NCI-H2081 treated with DMSO at 0.1 percent for 48 hours (cell line): ENCODE measurements at regions not wholly inside any gene's neighbourhood (a gene's known extent, or its start where the extent isn't known, plus 50 kb on each side); places are given as distances from the start of the nearest gene placed in this dataset.

Experiments used
- DNase-seq: peaks from one replicate; lab custom pipeline; 2025; lab: John Stamatoyannopoulos, UW

DNA sequence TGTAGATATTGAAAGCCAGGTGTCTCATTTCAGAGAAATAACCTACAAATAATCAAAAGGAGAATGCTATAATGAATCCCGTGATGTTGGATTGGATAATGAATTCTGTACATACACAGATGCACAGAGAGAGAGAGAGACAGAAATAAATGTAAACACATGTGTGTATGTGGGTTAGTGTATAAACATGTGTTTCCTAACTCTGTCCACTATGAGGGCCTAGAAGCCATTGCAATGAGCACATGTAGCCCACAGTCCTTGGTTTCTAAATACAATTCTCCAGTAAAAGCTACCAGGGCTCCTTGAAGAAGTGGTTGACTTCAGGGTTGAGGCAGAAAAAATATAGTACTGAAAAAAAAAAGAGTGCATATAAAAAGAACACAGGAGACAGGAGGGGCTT lies 109.5 kb downstream of the INHBB start:
- DNase-seq: no peak

- no peak for DNase-seq
These were observed 110.9 kb downstream of the INHBB start for GRCh38 chr2:120456867-120457266.

- no peak for DNase-seq
These were observed 114.6 kb downstream of the INHBB start for GRCh38 chr2:120460511-120460910.

GRCh38 chr2:120461092-120461491 lies 115.2 kb downstream of the INHBB start:
- DNase-seq: no peak

DNA sequence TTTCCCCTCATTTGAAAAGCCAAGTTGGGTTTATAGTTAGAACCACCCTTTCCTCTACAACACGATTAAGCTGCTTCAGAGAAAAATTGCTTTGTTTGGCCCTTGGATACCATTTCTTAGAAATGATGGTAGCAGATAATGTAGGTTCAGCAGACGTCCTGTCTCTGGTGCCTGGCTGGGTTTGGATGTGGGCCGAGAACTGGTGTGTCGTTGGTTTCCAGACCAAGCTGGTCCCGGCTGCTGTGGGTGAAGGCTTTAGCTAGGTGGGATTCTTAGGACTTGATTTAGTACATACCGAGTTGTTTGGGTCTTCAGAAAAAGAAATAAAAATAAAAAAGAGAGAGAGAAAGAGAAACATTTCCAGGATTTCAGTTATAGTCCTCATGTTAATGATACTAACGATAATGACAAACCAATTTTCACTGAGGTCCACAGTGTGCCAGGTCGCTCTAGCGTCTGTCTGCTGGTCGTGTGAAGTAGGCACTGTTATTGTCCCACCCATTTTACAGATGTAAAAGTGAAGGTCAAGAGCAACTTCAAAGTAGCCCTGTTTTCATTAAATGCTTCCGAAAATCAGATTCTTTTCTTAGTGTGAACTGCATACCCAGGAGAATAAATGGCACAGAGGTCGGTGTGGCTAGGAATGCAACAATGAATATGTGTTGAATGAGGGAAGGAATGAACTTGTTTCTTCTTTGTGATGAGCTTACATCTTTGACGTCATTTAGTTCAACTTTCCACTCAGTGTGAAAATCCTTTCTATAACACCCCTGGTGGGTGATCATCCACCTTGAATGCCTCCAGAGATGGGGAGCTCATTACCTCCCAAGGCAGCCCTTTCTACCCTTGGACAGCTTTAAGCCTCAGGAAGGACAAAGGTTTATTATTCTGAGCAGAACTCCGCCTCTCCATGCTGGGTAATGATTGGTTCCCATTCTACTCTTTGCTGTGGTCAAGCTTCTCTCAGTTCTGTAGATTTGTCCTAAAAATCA lies 115.9 kb downstream of the INHBB start:
- no peak for DNase-seq

GRCh38 chr2:120463527-120463926 lies 117.6 kb downstream of the INHBB start:
- DNase-seq: no peak

GRCh38 chr2:120463996-120464395 lies 118.1 kb downstream of the INHBB start:
- no peak for DNase-seq

DNA sequence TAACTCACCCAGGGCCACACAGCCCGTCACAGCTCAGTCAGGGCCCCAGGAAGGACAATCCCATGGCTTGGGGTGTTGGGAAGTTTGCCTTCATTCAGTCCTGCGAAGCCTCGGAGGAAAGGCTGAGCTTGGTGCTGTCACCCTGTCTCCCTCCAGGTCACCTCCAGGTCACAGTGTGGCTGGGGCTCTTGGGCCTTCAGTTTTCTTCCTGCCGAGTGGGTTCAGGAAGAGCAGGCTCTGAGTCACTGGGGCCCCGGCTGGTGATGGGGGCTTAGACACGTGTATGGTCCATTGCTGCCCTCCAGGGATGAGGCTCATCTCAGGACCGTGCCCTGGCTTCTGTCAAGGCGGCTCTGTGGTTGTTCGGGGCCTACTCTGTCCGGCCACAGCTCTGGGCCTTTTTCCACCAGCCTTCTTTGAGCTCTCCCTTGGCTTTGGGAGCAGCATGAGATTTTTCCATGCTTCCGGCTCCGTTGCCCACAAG lies 118.6 kb downstream of the INHBB start:
- no peak for DNase-seq

GRCh38 chr2:120465012-120465700 lies 119.2 kb downstream of the INHBB start:
- no peak for DNase-seq

DNA sequence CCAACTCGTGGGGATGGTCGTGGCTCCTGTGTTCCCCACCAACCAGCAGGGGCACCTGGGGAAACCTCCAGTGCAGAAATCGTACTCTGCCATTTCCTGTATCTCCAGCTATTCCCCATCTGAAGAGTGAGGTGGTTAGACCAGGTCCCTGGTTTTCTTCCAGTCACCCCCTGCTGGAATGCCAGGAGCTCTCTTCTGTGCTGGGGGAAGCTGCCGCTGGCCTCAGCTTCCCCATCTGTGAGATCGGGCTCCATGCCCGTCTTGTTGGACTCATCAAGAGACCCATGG lies 119.7 kb downstream of the INHBB start:
- no peak for DNase-seq

DNA sequence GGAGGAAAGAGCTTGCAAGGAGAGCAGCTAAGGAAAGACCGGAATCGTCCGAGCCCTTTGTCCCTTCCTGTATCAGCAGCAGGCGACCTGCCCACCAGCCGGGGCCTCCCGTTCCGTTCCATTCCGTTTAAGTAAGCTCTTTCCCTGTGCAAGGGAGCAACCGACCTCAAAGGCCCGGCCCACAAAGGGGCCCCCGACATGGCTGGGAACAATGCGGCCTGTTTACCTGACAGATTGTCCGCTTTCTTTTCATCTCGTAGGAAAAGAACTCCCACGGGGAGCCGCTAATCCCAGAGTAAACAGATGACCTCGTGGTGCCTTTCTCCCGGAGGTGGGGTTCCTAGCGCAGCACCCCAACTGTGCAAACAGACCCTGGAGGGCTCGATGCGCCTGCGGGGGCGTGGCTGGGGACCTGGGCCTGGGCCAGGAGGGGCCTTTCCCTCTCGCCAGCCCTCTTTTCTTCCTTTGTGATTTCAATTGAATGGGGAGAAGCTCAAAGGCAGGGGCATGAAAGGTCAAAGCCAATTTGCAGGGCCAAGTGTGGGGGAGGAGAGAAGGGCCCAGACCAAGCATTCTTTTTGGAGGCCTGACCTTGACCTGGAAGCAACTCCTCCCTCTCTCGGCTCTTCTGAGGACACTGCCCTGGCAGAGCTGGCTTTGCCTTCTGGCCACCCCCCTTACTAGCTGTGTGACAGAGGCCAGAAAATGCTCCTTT lies 120.2 kb downstream of the INHBB start:
- DNase-seq: peak; percentile 74

- no peak for DNase-seq
These were observed 120.7 kb downstream of the INHBB start for GRCh38 chr2:120466704-120467054.

DNA sequence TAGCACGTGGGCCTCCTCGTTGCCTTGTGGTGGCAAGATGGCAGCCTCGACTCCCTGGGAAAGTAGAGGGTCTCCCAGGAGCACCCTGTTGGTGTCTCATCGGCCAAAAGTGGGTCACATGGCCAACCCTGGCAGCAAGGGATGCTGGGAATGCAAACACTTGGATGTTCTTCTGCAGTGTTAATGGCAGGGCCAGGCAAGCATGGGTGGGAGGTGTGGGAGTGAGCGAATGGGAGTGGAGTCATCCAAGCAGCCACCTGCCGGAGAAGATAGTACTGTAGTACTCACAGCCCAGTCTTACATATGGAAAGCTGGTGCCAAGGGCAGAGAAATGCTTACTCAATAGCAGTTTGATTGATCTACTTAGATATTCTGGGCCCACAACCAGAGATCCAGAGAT lies 122.2 kb downstream of the INHBB start:
- no peak for DNase-seq

DNA sequence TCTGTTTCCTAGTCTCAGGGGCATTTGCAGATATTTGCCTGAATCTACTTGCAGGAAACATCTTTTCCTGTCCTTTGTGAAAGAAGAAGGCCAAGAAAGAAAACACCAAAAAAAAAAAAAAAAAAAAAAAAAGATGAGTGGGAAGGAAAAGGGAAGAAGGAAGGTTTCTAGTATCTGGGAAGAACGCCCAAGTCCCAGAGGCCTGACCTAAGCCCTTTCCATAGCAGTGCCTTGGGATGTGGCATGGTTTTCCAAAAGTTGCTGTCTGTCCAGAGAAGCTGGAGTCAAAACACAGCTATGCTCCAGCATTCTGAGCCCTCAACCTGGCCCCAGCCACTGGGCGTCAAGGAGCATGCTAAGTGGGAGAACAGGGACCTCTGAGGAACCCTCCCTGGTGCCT lies 123.5 kb downstream of the INHBB start:
- no peak for DNase-seq

DNA sequence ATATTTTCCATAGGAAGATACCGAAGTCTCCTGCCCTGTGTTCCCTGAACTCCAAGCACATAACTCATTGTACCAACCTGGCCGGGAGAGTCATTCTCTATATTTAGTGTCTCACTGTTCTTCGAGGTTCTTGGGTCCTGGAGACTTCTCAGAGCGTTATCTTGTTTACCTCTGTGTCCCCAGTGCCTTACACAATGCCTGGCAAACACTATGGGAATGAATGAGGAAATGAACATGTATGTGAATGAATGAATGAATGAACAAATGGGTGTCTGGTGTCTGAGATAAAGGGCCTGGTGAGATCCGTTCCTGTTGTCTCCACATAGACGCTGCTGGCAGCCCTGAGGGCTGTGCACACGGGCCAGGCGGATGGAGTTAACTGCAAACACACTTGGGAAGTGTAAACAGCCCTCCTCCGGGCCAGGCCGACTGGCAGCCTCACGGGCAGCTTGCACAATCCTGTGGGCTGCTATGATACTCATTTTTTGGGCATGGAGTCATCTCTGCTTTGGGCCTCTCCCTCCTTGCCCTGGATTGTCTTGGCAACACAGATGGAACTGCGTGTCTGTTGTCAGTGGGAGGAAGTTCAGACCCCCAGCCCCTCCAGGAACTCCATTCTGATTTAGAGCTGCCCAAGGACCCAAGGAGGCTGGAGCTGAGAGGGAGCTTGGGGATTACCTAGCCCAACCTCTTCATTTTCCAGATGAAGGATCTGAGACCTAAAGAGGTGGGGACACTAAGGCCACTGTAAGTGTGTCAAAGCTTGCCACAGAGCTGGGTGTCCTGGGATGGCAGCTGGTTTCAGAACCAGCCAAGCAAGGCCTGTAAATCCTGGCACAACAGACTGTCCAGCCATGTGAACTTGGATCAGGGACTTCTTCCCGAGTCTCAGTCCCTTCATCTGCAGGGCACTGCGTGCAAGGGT lies 124.4 kb downstream of the INHBB start:
- no peak for DNase-seq

DNA sequence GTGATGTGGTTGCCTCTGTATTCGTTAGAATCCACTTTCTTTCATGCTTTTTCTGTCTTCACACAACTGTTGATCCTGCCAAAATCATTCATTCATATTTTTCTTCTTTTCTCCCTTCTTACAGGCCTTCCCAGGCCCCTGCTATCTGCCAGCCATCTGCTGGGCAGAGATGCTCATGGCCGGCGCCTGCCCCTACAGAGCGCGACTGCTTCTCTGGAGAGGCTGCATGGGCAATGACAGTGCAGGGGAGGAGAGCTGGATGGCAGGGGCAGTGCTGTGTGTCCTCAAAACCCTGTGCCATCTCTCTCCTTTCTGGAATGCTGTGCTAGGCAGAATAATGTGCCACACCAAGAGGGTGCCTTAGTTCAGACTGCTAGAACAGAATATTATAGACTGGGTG lies 125.2 kb downstream of the INHBB start:
- no peak for DNase-seq

GRCh38 chr2:120472031-120472430 lies 126.1 kb downstream of the INHBB start:
- DNase-seq: no peak

DNA sequence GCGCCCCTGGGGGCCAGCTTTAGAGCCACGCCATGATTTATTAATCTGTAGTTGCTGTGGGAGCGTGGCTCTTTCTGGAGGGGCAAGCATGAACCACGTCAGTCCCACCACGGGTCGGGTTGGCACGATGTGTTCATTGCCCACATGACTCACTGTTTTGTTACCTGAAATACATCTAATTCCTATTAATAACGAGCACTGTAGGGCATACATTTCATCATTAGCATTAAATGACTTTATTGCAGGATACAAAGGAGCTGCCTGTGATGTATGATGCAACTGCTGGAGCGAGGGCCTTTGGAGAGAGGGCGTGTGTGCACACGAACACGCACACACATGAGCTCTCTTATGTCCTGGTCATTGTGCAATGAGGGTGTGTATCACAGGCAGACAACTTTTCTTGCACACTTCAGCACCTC lies 127.0 kb downstream of the INHBB start:
- no peak for DNase-seq

- DNase-seq: no peak
These were observed 127.8 kb downstream of the INHBB start for GRCh38 chr2:120473522-120474271.

GRCh38 chr2:120474486-120474885 lies 128.6 kb downstream of the INHBB start:
- DNase-seq: no peak

DNA sequence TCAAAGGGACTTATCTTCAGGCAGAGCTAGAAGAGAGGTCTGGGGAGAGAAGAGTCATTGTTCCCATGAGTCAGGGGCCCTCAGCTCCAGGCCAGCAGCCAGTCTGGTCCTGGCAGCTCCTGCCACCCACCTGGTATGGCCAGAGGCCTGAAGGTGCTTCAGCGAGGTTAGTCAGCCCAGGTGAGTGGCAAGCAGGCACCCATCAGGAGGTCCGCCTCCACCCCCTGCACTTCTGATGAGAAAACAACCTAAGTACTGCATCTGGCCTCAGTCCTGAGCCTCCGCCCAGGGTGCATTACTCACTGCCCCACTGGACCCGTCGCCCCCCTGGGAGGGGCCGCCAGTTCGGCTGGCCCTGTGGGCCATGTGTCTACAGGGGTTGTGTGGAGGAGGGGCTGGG lies 130.2 kb downstream of the INHBB start:
- no peak for DNase-seq
